ENCODE measurements at regions not wholly inside any gene's neighbourhood (a gene's known extent, or its start where the extent isn't known, plus 50 kb on each side); places are given as distances from the start of the nearest gene placed in this dataset.

- TF ChIP-seq CTCF (IDR thresholded peaks at IDR 0.05) (no peak), EZH2 (IDR thresholded peaks at IDR 0.05; ENCODE audit: borderline replicate concordance, insufficient read depth, low read depth, low read length, poor library complexity, severe bottlenecking) (no peak)
Measured at GRCh38 chr2:156748221-156748620, 312.0 kb downstream of the GPD2 start.

All from B cell (primary cell).